ENCODE measurements at regions not wholly inside any gene's neighbourhood (a gene's known extent, or its start where the extent isn't known, plus 50 kb on each side); places are given as distances from the start of the nearest gene placed in this dataset.

DNA sequence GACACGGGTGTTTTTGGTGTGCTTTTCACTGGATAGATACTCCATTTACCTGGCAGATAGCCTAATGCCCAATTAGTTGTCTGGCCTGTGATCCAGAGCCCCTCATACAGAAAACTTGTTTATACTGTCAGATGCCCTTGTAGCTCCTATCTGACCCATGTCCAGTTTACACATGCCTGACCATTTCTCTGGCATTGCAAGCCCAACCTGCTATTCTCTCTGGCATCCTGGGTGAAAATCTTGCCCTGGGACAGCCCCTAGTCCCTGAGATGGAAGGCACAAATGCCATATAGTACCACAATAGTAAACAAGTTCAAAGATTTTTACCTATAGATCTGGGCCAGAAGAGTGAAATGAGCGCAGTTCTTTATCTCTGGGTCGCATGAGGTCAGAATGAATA, 212.6 kb downstream of the ZBBX start:
- TF ChIP-seq, protein P1, sequence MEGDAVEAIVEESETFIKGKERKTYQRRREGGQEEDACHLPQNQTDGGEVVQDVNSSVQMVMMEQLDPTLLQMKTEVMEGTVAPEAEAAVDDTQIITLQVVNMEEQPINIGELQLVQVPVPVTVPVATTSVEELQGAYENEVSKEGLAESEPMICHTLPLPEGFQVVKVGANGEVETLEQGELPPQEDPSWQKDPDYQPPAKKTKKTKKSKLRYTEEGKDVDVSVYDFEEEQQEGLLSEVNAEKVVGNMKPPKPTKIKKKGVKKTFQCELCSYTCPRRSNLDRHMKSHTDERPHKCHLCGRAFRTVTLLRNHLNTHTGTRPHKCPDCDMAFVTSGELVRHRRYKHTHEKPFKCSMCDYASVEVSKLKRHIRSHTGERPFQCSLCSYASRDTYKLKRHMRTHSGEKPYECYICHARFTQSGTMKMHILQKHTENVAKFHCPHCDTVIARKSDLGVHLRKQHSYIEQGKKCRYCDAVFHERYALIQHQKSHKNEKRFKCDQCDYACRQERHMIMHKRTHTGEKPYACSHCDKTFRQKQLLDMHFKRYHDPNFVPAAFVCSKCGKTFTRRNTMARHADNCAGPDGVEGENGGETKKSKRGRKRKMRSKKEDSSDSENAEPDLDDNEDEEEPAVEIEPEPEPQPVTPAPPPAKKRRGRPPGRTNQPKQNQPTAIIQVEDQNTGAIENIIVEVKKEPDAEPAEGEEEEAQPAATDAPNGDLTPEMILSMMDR (conservative IDR thresholded peaks at IDR 0.05 in 1 of 2, IDR thresholded peaks at IDR 0.05 in 1 of 2; ENCODE audit: extremely low read depth in 1 of 2, insufficient read depth in 1 of 2, low read depth in 1 of 2, low read length in 2 of 2): no peak
- TF ChIP-seq EZH2 (IDR thresholded peaks at IDR 0.05; ENCODE audit: borderline replicate concordance, low read length): no peak

All from mammary epithelial cell (primary cell).